T1000 (cell line): ENCODE measurements at regions not wholly inside any gene's neighbourhood (a gene's known extent, or its start where the extent isn't known, plus 50 kb on each side); places are given as distances from the start of the nearest gene placed in this dataset.

Experiments used
- DNase-seq: peaks from one replicate; lab custom pipeline; 2025; ENCODE audit warnings: mixed read lengths; lab: John Stamatoyannopoulos, UW

- no peak for DNase-seq
These were observed 70.8 kb upstream of the NXT1 start for GRCh38 chr20:23279836-23280235.

DNA sequence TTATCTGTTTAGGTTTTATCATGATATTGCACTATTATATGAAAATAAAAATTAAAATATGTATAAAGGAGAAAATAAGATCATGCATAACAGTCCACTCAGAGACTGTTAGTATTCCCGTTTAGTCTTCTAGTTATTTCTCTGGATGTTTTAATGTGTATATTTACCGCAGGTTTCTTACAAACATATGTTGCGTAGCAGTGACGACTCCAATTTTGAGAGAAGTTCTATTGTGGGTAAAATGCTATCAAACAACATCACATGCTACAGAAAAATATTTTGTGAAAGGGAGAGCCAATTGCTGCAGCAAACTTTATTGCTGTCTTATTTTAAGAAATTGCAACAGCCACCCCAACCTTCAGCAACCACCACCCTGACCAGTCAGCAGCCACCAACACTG lies 72.4 kb upstream of the NXT1 start:
- DNase-seq: no peak

DNA sequence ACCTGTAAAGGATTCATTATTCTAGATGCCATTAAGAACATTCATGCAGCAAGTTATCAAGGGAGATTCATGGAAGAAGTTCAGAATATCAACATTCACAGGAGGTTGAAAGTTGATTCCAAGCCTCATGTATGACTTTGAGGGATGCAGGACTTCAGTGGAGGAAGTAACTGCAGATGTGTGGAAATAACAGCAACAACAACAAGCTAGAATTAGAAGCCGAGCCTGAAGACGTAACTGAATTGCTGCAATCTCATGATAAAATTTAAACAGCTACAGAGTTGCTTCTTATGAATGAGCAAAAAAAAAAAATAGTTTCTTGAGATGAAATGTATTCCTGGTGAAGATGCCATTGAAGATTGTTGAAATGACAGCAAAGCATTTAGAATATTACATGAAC lies 73.3 kb upstream of the NXT1 start:
- no peak for DNase-seq

GRCh38 chr20:23273776-23274175 lies 76.8 kb upstream of the NXT1 start:
- no peak for DNase-seq

DNA sequence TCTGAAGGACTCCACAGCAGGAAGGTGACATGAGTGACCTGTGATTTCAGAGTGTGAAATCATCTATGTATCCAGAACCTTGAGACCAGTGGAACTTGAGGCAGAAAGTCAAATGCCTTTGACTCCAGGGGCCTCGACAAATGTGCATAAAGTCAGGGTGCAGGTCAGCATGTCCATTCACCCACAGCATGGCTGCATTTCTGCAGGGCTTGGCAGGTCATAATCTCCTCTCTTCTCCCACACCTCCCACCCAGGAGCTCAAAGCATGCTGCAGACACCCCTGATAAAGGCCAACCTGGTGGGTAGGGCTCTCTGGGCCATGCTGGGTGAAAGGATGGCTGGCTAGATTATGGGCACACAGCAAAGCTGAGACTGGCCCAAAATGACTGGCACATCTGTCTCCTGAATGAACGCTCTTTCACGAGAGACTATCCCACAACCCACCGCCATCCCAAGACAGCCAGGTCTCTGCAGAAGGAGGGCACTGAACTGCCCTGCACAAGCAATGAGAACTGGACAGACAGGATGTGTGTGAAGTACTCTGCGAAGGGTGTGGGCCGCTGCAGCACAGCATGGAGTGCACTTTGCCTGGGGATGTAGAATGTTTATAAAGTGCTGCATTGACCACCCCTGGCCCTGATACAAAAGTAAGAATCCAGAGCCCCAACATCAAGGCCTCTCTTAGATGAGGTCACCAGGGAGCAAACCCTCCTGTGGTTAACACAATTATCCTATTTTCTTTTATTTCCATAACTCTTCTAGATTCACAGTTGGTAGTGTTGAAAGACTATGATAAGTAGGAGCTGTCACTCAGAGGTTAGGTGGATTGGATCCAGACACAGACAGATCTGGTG lies 78.2 kb upstream of the NXT1 start:
- DNase-seq: no peak

DNA sequence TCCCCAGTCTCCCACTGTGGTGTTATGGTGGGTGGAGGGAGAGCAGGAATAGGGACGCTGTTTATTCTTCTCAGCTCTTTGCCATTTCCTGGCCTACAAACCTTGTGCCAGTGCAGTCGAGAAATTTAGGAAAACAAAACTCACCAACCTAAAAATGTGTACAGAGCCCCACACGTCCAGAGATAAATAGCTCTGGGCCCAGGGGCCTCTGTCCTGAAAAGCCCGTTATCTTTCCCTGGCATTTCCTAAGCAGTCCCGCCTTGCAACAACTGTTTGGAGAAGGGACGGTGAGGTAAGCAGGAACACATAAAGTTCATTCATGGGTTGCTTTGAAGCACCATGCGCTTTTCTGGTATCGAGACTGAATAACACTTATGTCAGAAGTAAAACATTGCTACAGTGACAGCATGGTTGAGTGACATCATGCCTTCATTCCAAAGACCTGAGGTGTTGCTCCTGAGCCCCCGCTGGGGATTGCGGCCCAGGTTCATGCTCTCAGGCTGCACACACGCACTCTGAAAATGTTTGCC lies 80.1 kb upstream of the NXT1 start:
- no peak for DNase-seq

DNA sequence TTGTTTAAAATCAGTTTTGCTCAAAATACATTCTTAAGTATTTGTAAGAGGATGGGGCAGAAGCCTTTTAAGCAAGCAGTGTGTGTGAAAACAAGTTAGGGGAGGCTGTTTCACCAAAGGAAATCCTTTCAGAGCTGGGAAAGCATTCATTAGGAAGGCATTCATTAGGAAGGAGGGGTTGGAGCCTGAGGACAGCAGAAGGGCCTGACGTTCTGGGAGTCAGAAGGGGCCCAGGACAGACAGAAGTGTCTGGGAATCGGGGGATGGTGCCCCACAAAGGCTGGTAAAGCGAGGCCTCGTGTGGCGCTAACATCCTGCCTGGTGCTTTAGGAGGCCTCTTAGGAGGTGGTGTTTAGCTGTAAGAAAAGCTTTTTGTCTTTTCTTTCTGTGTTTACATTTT lies 80.6 kb upstream of the NXT1 start:
- DNase-seq: no peak

GRCh38 chr20:23268792-23269354 lies 81.7 kb upstream of the NXT1 start:
- DNase-seq: no peak

GRCh38 chr20:23267909-23268308 lies 82.7 kb upstream of the NXT1 start:
- no peak for DNase-seq

- DNase-seq: no peak
These were observed 83.8 kb upstream of the NXT1 start for GRCh38 chr20:23266530-23267398.

- no peak for DNase-seq
These were observed 85.4 kb upstream of the NXT1 start for GRCh38 chr20:23265226-23265625.

- no peak for DNase-seq
These were observed 86.0 kb upstream of the NXT1 start for GRCh38 chr20:23264545-23264944.

DNA sequence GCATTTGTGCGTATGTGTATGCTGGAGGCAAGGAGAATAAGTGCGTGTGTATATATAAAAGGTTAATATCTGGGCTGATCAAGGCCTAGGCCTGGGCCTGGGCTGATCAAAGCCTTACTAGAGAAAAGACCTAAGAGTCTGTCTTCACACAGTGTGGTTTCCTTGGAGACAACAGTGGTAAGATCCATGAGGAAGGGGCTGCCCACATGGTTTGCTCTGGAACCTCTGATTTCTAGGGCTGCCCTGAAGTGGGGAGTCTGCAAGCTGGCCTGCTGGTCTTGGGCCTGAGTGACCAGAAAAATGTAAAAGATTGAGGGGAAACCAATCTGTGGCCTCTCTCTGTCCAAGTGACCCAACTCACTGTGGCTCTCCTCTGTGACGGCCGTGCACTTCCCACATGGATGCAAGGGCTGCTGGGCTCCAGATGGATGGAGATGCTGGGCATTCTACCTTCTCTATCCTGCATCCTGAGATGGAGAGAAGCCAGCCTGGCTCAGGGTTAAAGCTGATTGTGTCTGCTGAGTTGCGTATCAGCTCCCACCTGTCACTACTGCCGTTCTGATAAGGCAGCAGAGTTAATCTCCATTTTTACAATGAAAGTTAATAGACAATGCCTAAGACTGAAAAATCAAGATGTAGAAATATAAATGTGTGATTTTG lies 90.3 kb upstream of the NXT1 start:
- DNase-seq: no peak

GRCh38 chr20:23258747-23259121 lies 91.9 kb upstream of the NXT1 start:
- no peak for DNase-seq

DNA sequence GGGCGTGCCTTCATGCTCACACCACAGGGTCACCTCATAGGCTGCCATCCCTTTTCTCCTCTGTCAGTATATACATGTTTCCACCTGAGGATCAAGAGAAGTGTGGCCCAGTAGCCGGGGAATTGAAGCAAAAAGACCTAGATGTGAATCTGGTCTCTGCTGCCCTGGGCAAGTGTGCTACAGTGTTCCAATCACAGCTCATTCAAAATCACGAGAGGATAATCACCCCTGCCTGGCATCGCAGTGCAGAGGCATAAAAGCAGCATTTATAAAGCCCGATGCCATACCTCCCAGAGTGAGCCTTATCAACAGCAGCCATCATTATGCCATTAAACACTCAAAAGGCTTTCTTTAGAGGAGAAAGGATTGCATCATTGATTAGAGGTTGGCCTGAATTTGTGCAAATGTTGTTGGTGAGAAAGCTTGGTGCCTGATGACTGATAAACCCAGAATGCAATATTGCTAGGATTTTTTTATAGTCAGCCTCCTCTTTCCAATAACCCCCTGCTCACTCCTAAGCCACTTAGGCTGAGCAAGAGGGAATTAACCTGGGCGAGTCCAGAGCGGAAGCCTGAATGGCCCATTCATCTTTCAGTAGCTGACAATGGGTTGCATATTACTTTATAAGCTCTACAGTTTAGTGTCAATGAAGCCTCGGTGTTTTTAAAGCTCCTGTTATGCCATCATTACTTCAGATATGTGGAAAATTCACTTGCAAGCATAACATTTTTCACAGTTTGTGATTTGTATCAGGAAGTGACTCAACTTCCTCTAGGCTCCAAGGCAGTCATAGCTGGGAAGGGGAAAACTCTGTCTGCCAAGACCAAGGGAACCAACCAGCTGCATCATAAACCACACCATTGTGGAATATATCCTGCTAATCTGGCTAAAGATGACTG lies 92.5 kb upstream of the NXT1 start:
- no peak for DNase-seq

DNA sequence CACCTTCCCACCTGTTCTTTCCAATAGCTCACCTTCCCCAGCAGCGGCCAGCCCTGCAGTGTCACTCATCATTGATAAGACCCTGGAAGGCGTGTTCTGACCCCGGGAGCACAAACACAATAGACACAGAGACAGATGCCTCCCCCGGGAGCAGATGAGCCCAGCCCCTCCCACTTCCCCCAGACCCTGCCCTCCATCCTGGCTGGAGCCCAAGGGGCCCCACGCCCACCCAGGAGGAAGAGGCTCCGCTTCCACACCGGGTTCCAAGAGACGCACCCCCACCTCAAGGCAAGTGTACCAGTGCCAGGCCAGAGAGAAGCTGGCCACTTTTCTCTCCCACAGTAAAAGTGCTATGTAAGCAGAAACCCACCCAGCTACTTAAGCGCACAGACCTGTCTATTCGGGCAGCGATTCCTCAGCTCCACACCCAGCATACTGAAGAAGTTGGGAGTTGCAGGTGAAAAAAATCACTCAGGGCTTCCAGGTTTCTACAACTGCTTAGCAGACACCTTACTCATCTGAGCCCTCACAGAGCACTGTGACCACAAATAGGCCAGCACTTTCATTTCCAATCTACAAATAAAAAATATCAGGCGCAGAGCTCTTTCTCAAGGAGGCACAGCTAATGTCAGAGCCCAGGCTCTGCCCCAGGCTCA lies 93.4 kb upstream of the NXT1 start:
- no peak for DNase-seq

GRCh38 chr20:23255716-23256385 lies 94.7 kb upstream of the NXT1 start:
- no peak for DNase-seq

DNA sequence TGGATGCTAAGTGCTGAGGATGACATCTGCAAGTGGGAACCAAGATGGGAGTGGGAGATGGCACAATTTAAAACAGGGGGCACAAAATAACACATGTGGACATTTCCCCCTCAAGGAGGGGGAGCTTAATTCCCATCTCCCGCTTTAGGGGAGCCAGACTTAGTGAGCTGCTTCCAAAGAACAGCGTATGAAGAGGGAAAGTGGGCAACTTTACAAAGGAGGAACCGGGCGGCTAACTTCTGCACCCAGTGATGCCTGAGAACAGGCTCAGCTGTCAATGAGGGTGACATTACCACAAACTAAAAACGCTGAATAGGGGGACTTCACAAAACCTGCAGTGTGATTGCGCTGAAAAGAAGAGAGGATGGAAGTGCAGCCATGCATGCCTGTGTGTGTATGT lies 95.5 kb upstream of the NXT1 start:
- no peak for DNase-seq

GRCh38 chr20:23254505-23254904 lies 96.1 kb upstream of the NXT1 start:
- DNase-seq: no peak

- DNase-seq: no peak
These were observed 96.6 kb upstream of the NXT1 start for GRCh38 chr20:23254034-23254433.
